ENCODE measurements at regions not wholly inside any gene's neighbourhood (a gene's known extent, or its start where the extent isn't known, plus 50 kb on each side); places are given as distances from the start of the nearest gene placed in this dataset.

DNA sequence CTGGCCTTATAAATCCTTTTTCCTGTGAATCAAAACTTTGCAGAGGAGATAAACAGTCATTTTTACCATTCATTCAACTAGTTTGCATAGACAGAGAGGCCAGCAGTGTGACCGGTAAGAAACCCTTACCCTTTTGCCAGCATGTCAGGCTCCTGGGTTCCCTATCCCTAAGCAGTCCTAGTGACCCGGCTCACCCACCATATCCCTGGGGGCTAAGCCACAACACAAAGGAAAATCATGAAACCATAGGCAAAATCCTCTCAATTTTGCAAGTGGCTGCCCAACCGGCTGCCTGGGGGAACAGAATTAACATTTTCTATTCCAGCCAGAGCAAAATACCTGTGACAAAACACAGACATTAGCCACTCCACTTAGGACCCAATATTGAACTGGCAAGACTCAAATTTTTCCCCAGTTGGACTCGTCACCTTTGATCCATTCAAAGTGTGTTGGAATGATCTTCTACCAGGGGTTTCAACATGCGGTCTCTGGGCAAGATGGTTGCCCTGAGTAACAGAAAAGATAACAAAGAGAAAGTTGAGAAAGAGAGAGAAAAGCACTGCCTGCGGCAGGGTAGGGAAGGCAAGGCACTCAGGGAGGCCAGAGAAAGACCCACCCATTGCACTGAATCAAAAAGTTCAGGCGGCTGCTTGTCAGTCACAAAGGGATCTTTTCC lies 174.8 kb upstream of the NAMPT start:
- H3K4me3 ChIP-seq (ENCODE audit: low read depth, low read length), result no peak overlapping the region
- DNase-seq (ENCODE audit: low read depth), result no peak
- TF ChIP-seq, protein P1, sequence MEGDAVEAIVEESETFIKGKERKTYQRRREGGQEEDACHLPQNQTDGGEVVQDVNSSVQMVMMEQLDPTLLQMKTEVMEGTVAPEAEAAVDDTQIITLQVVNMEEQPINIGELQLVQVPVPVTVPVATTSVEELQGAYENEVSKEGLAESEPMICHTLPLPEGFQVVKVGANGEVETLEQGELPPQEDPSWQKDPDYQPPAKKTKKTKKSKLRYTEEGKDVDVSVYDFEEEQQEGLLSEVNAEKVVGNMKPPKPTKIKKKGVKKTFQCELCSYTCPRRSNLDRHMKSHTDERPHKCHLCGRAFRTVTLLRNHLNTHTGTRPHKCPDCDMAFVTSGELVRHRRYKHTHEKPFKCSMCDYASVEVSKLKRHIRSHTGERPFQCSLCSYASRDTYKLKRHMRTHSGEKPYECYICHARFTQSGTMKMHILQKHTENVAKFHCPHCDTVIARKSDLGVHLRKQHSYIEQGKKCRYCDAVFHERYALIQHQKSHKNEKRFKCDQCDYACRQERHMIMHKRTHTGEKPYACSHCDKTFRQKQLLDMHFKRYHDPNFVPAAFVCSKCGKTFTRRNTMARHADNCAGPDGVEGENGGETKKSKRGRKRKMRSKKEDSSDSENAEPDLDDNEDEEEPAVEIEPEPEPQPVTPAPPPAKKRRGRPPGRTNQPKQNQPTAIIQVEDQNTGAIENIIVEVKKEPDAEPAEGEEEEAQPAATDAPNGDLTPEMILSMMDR (IDR thresholded peaks at IDR 0.05; ENCODE audit: control insufficient read depth, extremely low read depth, insufficient read depth), result no peak

DNA sequence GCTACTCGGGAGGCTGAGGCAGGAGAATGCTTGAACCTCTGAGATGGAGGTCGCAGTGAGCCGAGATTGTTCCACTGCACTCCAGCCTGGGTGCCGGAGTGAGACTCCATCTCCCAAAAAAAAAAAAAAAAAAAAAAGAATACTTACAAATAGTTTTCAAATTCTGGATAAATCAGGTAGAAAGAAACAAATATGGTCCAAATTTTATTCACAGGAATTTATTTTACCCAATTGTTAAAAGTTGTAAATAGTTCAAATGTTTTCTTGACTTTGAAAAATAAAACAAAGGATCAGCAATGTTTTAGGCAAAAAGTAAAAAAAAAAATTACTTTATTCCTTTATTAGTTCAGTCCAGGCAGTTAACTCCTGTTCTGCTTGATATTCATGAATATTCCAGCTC lies 172.9 kb upstream of the NAMPT start:
- TF ChIP-seq, protein P1 (IDR thresholded peaks at IDR 0.05; ENCODE audit: control insufficient read depth, extremely low read depth, insufficient read depth), result no peak
- DNase-seq (ENCODE audit: low read depth), result no peak
- no peak overlapping the region for H3K4me3 ChIP-seq (ENCODE audit: low read depth, low read length)

GRCh38 chr7:106456329-106456728 lies 171.5 kb upstream of the NAMPT start:
- no peak for DNase-seq (ENCODE audit: low read depth)
- H3K4me3 ChIP-seq (ENCODE audit: low read depth, low read length), result no peak overlapping the region
- TF ChIP-seq, protein P1 (IDR thresholded peaks at IDR 0.05; ENCODE audit: control insufficient read depth, extremely low read depth, insufficient read depth), result no peak

DNA sequence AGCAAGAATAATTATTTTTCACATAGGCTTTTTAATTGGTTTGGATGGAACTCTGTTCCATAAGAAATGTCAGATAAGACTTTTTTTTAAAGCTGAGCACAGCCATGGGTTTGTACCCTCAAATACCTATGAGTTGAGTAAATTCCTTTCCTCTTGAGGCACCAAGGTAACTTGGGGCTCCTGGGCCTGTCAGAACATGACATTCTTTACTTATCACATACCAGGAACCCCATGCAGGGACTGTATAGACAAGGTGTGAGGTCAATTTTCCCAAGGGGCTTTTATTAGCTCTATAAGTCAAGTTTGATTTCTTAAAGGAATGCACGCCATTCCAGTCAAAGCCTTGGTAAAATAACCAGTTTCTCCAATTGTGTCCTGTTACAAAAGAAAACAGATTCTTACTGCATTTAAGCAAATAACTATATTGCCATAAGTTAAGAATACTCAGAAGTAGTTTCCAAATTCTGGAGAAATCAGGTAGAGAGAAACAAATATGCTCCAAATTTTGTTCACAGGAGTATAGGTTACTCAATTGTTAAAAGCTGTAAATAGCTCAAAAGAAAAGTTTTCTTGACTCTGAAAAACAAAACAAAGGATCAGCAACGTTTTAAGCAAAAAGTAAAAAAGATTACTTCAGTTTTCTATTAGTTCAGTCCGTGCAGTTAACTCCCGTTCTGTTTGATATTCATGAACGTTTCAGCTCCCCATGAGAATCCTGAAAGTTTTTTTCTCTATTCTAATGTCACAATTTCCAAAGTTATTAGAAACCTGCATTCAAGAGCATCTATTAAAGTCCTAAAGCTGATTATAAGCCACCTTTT lies 167.5 kb upstream of the NAMPT start:
- DNase-seq (ENCODE audit: low read depth), result no peak
- TF ChIP-seq, protein P1 (IDR thresholded peaks at IDR 0.05; ENCODE audit: control insufficient read depth, extremely low read depth, insufficient read depth), result no peak
- H3K4me3 ChIP-seq (ENCODE audit: low read depth, low read length), result no peak overlapping the region

DNA sequence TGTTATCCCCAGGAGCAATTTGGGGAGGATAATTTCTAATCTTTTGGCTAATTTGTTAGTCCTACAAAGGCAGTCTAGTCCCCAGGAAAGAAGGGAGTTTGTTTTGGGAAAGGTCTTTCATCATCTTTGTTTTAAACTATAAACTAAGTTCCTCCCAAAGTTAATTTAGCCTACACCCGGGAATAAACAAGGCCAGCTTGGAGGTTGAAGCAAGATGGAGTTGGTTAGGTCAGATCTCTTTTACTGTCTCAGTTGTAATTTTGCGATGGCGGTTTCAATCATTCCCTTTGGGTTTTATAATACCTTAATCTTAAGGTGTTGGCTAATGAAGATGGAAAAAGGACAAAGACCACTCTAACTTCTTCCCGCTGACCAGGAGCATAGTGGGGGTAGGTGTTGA lies 166.4 kb upstream of the NAMPT start:
- H3K4me3 ChIP-seq (ENCODE audit: low read depth, low read length), result no peak overlapping the region
- TF ChIP-seq, protein P1 (IDR thresholded peaks at IDR 0.05; ENCODE audit: control insufficient read depth, extremely low read depth, insufficient read depth), result no peak
- no peak for DNase-seq (ENCODE audit: low read depth)

- H3K4me3 ChIP-seq (ENCODE audit: low read depth, low read length), result no peak overlapping the region
- no peak for DNase-seq (ENCODE audit: low read depth)
- TF ChIP-seq, protein P1 (IDR thresholded peaks at IDR 0.05; ENCODE audit: control insufficient read depth, extremely low read depth, insufficient read depth), result no peak
Observed at GRCh38 chr7:106450716-106451115, 165.9 kb upstream of the NAMPT start.

Measured in LNCaP clone FGC (cell line).